ENCODE measurements at regions not wholly inside any gene's neighbourhood (a gene's known extent, or its start where the extent isn't known, plus 50 kb on each side); places are given as distances from the start of the nearest gene placed in this dataset.

DNA sequence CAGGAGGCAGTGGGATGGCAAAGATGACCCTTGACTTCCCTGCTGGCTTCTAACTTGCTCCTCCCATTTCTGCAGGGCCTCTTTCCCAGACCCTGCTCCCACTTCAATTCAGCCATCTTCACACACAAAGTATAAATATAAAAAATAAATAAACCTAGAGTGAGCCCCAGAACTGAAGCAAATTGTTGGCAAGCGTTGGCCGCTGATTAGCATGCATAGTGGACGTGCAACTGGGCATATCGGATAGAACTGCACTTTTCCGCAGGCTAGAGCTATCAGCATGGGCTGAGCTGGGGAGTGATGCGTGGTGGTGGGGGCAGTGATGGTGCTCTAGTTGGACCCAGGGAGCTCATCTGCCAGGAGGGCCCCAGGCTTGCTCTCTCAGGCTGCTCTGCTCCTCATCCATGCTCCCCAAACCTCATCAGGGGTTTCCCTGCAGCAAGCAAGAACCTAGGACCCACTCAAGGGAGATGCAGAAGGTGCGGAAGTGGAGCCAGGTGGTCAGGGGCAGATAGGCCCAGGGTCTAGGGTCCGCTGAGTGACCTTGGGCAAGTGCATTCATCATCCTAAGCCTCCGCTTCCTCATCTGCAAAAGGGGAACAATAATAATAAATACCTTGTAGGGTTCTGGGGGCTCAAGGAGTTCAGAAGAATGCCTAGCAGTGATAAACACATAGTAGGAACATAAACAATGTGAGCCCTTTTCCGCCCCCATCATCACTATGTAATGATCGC, 146.8 kb upstream of the PJA1 start:
- CTCF ChIA-PET, result no interaction called here
- POLR2A ChIA-PET (ENCODE audit: low non-redundant PET), result no interaction called here
- TF ChIP-seq, protein P1, sequence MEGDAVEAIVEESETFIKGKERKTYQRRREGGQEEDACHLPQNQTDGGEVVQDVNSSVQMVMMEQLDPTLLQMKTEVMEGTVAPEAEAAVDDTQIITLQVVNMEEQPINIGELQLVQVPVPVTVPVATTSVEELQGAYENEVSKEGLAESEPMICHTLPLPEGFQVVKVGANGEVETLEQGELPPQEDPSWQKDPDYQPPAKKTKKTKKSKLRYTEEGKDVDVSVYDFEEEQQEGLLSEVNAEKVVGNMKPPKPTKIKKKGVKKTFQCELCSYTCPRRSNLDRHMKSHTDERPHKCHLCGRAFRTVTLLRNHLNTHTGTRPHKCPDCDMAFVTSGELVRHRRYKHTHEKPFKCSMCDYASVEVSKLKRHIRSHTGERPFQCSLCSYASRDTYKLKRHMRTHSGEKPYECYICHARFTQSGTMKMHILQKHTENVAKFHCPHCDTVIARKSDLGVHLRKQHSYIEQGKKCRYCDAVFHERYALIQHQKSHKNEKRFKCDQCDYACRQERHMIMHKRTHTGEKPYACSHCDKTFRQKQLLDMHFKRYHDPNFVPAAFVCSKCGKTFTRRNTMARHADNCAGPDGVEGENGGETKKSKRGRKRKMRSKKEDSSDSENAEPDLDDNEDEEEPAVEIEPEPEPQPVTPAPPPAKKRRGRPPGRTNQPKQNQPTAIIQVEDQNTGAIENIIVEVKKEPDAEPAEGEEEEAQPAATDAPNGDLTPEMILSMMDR (conservative IDR thresholded peaks at IDR 0.05; ENCODE audit: low read depth), result no peak
- no peak overlapping the region for H3K27ac ChIP-seq
- DNase-seq (ENCODE audit: low spot score), result no peak

DNA sequence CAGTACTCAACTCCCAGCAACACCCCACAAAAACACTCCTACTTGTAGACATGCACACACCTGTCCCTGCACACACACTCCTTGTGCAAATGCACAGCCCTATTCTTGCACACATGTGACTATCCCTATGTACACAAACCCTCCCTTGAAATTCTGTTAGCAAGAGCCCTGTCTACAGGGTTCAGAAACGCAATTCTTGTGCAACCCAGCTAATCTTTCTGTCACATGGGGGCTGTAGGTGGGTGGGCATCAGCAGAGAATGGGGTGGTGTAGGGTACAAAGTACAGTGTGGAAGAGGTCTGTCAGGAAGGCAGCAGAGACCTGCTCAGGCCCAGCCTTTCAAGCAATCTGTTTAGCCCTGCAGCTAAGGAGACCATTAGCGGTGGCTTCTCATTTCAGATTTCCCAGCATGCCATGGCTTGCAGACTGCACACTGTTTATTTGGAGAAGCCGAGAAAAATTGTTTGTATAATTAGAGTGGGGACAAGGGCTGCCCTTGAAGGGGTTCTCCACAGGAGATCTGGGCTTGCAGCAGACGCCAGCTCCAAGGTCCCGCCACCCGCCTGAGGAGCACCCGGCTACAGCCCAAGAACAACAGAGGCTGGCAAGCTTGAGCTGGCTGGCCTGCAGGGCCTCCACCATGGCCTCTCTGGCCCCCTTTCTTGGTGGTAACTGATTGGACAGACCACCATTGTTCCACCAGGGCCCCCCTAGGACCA, 144.0 kb upstream of the PJA1 start:
- ChIA-PET POLR2A (ENCODE audit: low non-redundant PET) (no interaction called here), CTCF (no interaction called here)
- DNase-seq (ENCODE audit: low spot score), result no peak
- TF ChIP-seq, protein P1 (conservative IDR thresholded peaks at IDR 0.05; ENCODE audit: low read depth), result no peak
- H3K27ac ChIP-seq, result no peak overlapping the region

DNA sequence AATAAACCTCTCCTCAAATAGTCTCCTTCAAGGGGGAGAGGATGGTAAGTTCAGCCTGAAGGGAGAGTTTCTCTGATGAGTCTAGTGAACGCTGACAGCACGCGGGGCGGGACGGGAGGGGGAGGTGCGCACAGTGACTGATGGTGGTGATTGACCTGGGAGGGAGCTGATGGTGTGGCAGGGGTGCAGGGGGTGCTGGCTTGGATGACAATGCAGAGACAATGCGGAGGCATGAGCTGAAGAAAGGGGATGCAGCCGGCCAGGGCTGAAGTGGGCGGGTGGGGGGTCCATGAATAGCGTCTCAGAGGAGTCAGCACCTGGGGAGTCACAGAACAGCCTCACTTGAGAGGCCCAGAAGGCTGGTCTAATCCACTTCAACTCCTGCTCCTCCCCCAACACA, 142.5 kb upstream of the PJA1 start:
- POLR2A ChIA-PET (ENCODE audit: low non-redundant PET), result no interaction called here
- no peak overlapping the region for H3K27ac ChIP-seq
- TF ChIP-seq, protein P1 (conservative IDR thresholded peaks at IDR 0.05; ENCODE audit: low read depth), result no peak
- CTCF ChIA-PET, result no interaction called here
- no peak for DNase-seq (ENCODE audit: low spot score)

DNA sequence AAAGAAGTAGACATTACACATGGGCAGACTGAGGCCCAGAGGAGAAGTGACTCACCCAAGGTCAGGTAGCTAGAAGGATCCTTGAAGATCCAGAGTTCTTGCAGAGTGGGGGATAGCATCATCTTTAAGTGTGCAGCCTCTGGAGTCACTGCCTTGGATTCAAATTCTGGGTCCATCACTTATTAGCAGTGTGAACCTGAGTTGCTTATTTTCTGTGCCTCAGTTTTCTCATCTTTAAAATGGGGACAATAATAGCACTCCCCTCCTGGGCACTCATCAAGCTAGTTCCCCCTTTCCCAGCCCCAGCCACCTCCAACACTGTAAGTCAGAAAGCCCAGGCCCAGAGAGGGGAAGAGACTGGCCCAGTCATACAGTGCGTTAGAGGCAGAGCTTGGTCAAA, 141.8 kb upstream of the PJA1 start:
- no peak for DNase-seq (ENCODE audit: low spot score)
- ChIA-PET POLR2A (ENCODE audit: low non-redundant PET) (no interaction called here), CTCF (no interaction called here)
- no peak overlapping the region for H3K27ac ChIP-seq
- TF ChIP-seq, protein P1 (conservative IDR thresholded peaks at IDR 0.05; ENCODE audit: low read depth), result no peak

DNA sequence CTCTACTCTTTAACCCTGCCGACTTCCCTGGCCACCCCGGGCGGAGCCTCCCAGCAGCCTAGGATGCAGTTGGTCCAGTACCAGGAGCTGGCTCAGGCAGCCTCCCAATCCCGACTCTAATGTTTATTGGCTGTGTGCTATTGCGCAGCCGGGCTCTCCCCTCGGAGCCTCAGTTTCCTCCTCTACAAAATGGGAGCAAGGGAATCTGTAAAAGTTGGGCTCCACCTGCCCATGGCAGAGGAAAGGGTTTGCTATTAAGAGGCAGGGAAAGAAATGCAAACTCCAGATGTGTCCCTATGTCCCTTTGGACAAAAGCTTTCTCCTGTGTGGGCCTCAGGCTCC, 140.8 kb upstream of the PJA1 start:
- TF ChIP-seq, protein P1 (conservative IDR thresholded peaks at IDR 0.05; ENCODE audit: low read depth), result no peak
- DNase-seq (ENCODE audit: low spot score), result no peak
- no peak overlapping the region for H3K27ac ChIP-seq
- CTCF ChIA-PET, result no interaction called here
- POLR2A ChIA-PET (ENCODE audit: low non-redundant PET), result interaction anchor here (0.6 kb wide), 1 partner anchor 9 kb away, joined by 3 read pairs; no protein-coding TSS in a partner anchor

DNA sequence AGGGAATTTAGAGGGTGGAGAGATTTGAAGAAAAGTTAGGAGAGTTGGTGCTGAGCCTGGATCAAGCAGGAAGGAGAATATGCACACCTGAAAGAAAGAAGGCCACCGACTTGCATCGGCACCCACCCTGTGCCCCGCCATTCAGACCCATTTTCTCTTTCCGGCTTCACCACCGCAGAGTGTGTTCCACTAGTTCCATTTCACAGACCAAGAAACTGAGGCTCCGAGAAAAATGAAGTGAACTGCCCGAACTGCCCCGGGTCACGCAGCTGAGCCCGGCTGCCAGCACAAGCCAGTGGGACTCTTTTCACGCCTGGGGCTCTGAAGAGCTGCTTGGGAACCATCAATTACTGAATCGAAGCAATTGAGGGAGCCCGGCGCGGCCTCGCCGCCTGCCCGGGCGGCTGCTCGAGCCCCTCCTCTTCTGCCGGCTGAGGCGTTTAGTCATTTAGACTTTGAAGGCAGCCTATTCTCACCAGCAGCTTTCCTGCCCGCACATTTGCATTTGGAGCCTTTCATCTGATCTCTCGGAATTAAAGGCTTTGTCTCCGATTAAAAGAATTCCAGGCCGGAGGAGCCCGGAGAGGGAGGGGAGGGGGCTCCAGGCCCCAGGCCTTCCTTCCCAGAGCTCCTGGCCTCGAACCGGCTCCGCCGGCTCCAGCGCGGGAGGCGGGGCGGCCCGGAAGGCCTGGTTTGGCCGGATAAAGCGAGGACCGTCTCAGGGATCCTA, 140.2 kb upstream of the PJA1 start:
- H3K27ac ChIP-seq, result no peak overlapping the region
- TF ChIP-seq, protein P1 (conservative IDR thresholded peaks at IDR 0.05; ENCODE audit: low read depth), result no peak
- ChIA-PET CTCF (interaction anchor here (0.6 kb wide), 1 partner anchor 20 kb away, joined by 3 read pairs; no protein-coding TSS in a partner anchor), POLR2A (ENCODE audit: low non-redundant PET) (interaction anchor here (0.6 kb wide), 1 partner anchor 10 kb away, joined by 3 read pairs; no protein-coding TSS in a partner anchor)
- DNase-seq (ENCODE audit: low spot score), result no peak
